Panc1 (cell line): ENCODE measurements at regions not wholly inside any gene's neighbourhood (a gene's known extent, or its start where the extent isn't known, plus 50 kb on each side); places are given as distances from the start of the nearest gene placed in this dataset.

Experiments
- POLR2AphosphoS5 ChIP-seq: IDR thresholded peaks from 2 replicates; pipeline ENCODE4 v1.6.1; 2012; ENCODE audit warnings: mild to moderate bottlenecking, low read depth, low read length, moderate library complexity
- SIN3A ChIP-seq: IDR thresholded peaks from 2 replicates; pipeline ENCODE4 v1.6.1; 2012; ENCODE audit warnings: low read depth, mild to moderate bottlenecking, low read length, moderate library complexity, borderline replicate concordance; ENCODE audit not compliant: insufficient read depth
- TCF7L2 ChIP-seq: IDR thresholded peaks from 2 replicates; pipeline ENCODE4 v1.6.1; 2011; ENCODE audit warnings: mild to moderate bottlenecking, low read depth, low read length, inconsistent platforms
- TF ChIP-seq, protein P1 (sequence below): fragments of 450-650 bp; IDR thresholded peaks from 2 replicates; pipeline ENCODE4 v1.5.1; 2017; ENCODE audit warnings: mild to moderate bottlenecking

- TF ChIP-seq SIN3A (no peak), POLR2AphosphoS5 (no peak), TCF7L2 (no peak)
- TF ChIP-seq, protein P1, sequence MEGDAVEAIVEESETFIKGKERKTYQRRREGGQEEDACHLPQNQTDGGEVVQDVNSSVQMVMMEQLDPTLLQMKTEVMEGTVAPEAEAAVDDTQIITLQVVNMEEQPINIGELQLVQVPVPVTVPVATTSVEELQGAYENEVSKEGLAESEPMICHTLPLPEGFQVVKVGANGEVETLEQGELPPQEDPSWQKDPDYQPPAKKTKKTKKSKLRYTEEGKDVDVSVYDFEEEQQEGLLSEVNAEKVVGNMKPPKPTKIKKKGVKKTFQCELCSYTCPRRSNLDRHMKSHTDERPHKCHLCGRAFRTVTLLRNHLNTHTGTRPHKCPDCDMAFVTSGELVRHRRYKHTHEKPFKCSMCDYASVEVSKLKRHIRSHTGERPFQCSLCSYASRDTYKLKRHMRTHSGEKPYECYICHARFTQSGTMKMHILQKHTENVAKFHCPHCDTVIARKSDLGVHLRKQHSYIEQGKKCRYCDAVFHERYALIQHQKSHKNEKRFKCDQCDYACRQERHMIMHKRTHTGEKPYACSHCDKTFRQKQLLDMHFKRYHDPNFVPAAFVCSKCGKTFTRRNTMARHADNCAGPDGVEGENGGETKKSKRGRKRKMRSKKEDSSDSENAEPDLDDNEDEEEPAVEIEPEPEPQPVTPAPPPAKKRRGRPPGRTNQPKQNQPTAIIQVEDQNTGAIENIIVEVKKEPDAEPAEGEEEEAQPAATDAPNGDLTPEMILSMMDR, result no peak
These were observed 179.0 kb upstream of the MAP3K7 start for GRCh38 chr6:90765895-90766294.
